AG09309 (cell line): ENCODE measurements at regions not wholly inside any gene's neighbourhood (a gene's known extent, or its start where the extent isn't known, plus 50 kb on each side); places are given as distances from the start of the nearest gene placed in this dataset.
A peak's percentile ranks its signal among the peaks of the same experiment; 100 is the strongest.

Experiments
- DNase-seq: peaks from one replicate; pipeline ENCODE4 v3.0.0-alpha.2; 2010; ENCODE audit warnings: low read depth
- H3K4me3 ChIP-seq: 2 replicates; pipeline ENCODE4 v1.5.1; 2011; ENCODE audit warnings: mild to moderate bottlenecking, low read depth, low read length, moderate library complexity; ENCODE audit not compliant: control insufficient read depth
- CTCF ChIP-seq: IDR thresholded peaks from 2 replicates; pipeline ENCODE4 v1.5.1; 2011; ENCODE audit warnings: mild to moderate bottlenecking, low read depth, low read length, inconsistent platforms; ENCODE audit not compliant: insufficient read depth, control insufficient read depth; ENCODE audit errors: missing control alignments

DNA sequence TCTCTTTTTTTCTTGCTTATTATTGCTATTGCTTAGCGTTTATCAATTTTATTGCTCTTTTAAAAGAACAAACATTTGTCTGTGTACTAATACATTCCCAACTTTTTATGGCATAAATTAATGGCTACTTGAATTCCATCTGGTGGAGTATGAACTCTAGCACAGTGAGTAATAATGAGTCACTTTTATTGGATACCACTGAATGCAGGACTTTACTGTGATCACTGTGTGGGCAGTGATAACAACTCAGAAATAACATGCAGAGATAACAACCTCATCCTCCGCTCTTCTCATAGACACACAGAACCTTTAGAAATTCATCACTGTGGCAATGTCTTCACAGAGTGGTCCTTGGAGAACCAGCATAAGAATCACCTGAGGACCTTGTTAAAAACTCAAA lies 139.5 kb upstream of the PRNP start:
- peak; percentile 77 for DNase-seq

DNA sequence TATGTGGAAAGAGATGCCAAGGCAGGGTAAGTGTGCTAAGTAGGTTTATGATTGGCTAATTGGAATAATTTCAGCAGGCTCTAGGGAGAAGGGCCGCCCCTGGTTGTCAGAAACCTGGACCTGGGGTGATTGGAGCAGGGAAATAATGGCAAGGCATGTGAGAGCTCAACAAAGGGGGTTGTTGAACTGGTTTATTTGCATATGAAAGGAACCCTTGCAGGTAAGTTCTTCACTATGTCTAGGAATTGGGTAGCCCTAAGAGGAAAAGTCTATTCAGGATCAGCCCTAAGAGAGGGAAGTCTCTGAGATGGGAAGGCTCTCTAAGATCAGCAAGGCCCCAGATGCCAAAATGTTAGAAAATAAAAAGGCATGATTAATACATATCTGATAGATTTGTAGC lies 139.9 kb upstream of the PRNP start:
- DNase-seq: no peak
- H3K4me3 ChIP-seq: no peak overlapping the region
- TF ChIP-seq CTCF: no peak

More for the DNA sequence above, 139.5 kb upstream of the PRNP start:
- H3K4me3 ChIP-seq: no peak overlapping the region
- TF ChIP-seq CTCF: no peak

DNA sequence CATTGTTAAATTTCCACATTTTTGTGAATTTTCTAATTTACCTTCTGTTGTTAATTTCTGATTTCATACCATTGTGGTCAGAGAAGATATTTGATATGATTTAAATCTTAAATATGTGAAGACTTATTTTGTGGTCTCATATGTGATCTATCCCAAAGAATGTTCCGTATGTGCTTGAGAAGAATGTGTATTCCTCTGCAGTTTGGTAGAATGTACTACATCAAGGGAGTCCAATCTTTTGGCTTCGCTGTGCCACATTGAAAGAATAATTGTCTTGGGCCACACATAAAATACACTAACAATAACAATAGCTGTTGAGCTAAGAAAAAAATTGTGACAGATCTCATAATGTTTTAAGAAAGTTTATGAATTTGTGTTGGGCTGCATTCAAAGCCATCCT lies 140.7 kb upstream of the PRNP start:
- no peak overlapping the region for H3K4me3 ChIP-seq
- peak; percentile 68 for DNase-seq
- no peak for TF ChIP-seq CTCF

- no peak overlapping the region for H3K4me3 ChIP-seq
- no peak for DNase-seq
- no peak for TF ChIP-seq CTCF
These were observed 141.5 kb upstream of the PRNP start for GRCh38 chr20:4544765-4545164.

GRCh38 chr20:4542270-4542669 lies 144.0 kb upstream of the PRNP start:
- DNase-seq: no peak
- no peak overlapping the region for H3K4me3 ChIP-seq
- no peak for TF ChIP-seq CTCF

- H3K4me3 ChIP-seq: no peak overlapping the region
- no peak for DNase-seq
These were observed 151.9 kb upstream of the PRNP start for GRCh38 chr20:4534315-4534714.

More at GRCh38 chr20:4534315-4534714, 151.9 kb upstream of the PRNP start:
- TF ChIP-seq CTCF: no peak
